HCT116 (cell line): ENCODE measurements at regions not wholly inside any gene's neighbourhood (a gene's known extent, or its start where the extent isn't known, plus 50 kb on each side); places are given as distances from the start of the nearest gene placed in this dataset.
"Not testable (repeated sequence)": the region's sequence is repeated elsewhere in the genome, so short reads cannot be mapped to it uniquely, and the experiment has no call there.

ENCODE experiments used
- ATAC-seq: fragments of 200-7000 bp; cut with Tn5 transposase; 2 replicates; pipeline ENCODE4 v1.9.1; 2020; ENCODE audit warnings: mild to moderate bottlenecking, moderate library complexity
- BruUV-seq: library from RNA; stranded (reverse); fragments of 400-500 nt; replicated peaks from 2 replicates; lab custom pipeline; 2021; lab: Mats Ljungman, UMichigan
- CTCF ChIA-PET: fragments of 300-600 bp; sonication (Branson Sonifier 250); formaldehyde crosslinking; loops from one replicate; lab custom pipeline; 2021; ENCODE audit warnings: antibody characterized with exemption; lab: Charles Lee
- POLR2A ChIA-PET: fragments of 300-600, 350-600 bp; sonication (Branson Sonifier 250); formaldehyde crosslinking; loops from one replicate; lab custom pipeline; 2021; ENCODE audit warnings: antibody characterized with exemption; lab: Charles Lee
- RAD21 ChIA-PET, 2 experiments: fragments of 300-600 bp; sonication (Branson Sonifier 250); formaldehyde crosslinking; loops; one replicate each; lab custom pipeline; 2023; ENCODE audit warnings: low total read pairs in 2 of 2; ENCODE audit not compliant: uncharacterized antibody in 2 of 2, unreplicated experiment in 2 of 2, low non-redundant PET in 1 of 2; lab: Charles Lee
- DNase-seq: peaks from one replicate; pipeline ENCODE4 v3.0.0-alpha.2; 2010; ENCODE audit warnings: low read depth, low spot score
- H2AFZ ChIP-seq: fragments of 200-600 bp; shearing (Covaris generic), sonication (generic); 2 replicates; pipeline ENCODE4 v1.6.1; 2017; ENCODE audit warnings: low read depth, mixed run types, mixed read lengths, antibody characterized with exemption, low read length; ENCODE audit not compliant: poor library complexity, severe bottlenecking
- H3K27ac ChIP-seq: 2 replicates; pipeline ENCODE4 v1.5.1; 2012; ENCODE audit warnings: low read depth, low read length
- H3K27me3 ChIP-seq: fragments of 200-600 bp; sonication (generic); 2 replicates; pipeline ENCODE4 v1.6.1; 2016; ENCODE audit warnings: mixed run types, low read length, mixed read lengths; ENCODE audit not compliant: insufficient read depth
- H3K36me3 ChIP-seq, 2 experiments: fragments of 200-500 bp in 1 of 2; fragments of 200-600 bp in 1 of 2; sonication (Bioruptor generic) in 1 of 2; sonication (generic) in 1 of 2; 2 replicates each; pipeline versions ENCODE4 v1.5.1 to v1.6.1; 2014 to 2016; ENCODE audit warnings: low read length in 2 of 2, inconsistent platforms in 1 of 2, mixed read lengths in 1 of 2, mixed run types in 1 of 2; ENCODE audit not compliant: insufficient read depth in 2 of 2, control insufficient read depth in 1 of 2
- H3K4me1 ChIP-seq, 2 experiments: fragments of 200-600 bp in 1 of 2; sonication (generic) in 1 of 2; 2 replicates each; pipeline versions ENCODE4 v1.5.1 to v1.6.1; 2012 to 2017; ENCODE audit warnings: low read length in 2 of 2, inconsistent platforms in 1 of 2, mild to moderate bottlenecking in 1 of 2, mixed read lengths in 1 of 2, mixed run types in 1 of 2, moderate library complexity in 1 of 2; ENCODE audit not compliant: insufficient read depth in 2 of 2, control insufficient read depth in 1 of 2
- H3K4me2 ChIP-seq: fragments of 200-600 bp; sonication (generic); 2 replicates; pipeline ENCODE4 v1.6.1; 2017; ENCODE audit warnings: mixed run types, low read length, mixed read lengths
- H3K4me3 ChIP-seq, 2 experiments: fragments of 200-600 bp in 1 of 2; sonication (generic) in 1 of 2; replicated peaks in 1 of 2; 2 replicates each; pipeline ENCODE4 v1.5.1; 2011 to 2016; ENCODE audit warnings: low read length in 2 of 2, control low read depth in 1 of 2, low read depth in 1 of 2, mild to moderate bottlenecking in 1 of 2, mixed read lengths in 1 of 2, mixed run types in 1 of 2
- H3K79me2 ChIP-seq: fragments of 200-600 bp; sonication (generic); 2 replicates; pipeline ENCODE4 v1.6.1; 2017; ENCODE audit warnings: mild to moderate bottlenecking, mixed run types, low read length, moderate library complexity, mixed read lengths; ENCODE audit not compliant: insufficient read depth
- H3K9ac ChIP-seq: fragments of 200-600 bp; sonication (generic); 2 replicates; pipeline ENCODE4 v1.6.1; 2016; ENCODE audit warnings: low read length, mixed read lengths
- H3K9me2 ChIP-seq: fragments of 200-600 bp; sonication (generic), shearing (Covaris generic); 2 replicates; pipeline ENCODE4 v1.6.1; 2017; ENCODE audit warnings: mixed run types, mild to moderate bottlenecking, moderate library complexity; ENCODE audit not compliant: insufficient read depth
- H3K9me3 ChIP-seq, 2 experiments: fragments of 200-500 bp in 1 of 2; fragments of 200-600 bp in 1 of 2; sonication (Bioruptor generic) in 1 of 2; sonication (generic) in 1 of 2; 2 replicates each; pipeline ENCODE4 v1.6.1; 2014 to 2017; ENCODE audit warnings: low read length in 2 of 2, mixed read lengths in 2 of 2, inconsistent platforms in 1 of 2, low read depth in 1 of 2, mild to moderate bottlenecking in 1 of 2, mixed run types in 1 of 2, moderate library complexity in 1 of 2; ENCODE audit not compliant: control insufficient read depth in 1 of 2, insufficient read depth in 1 of 2
- H4K20me1 ChIP-seq: fragments of 200-600 bp; sonication (generic), shearing (Covaris generic); 2 replicates; pipeline ENCODE4 v1.6.1; 2017; ENCODE audit warnings: mixed run types, mild to moderate bottlenecking, moderate library complexity; ENCODE audit not compliant: insufficient read depth
- ELF1 ChIP-seq: IDR thresholded peaks from 2 replicates; pipeline ENCODE4 v1.6.1; 2012; ENCODE audit warnings: low read depth, borderline replicate concordance
- EZH2 ChIP-seq: fragments of 200-600 bp; sonication (generic); IDR thresholded peaks from 2 replicates; pipeline ENCODE4 v1.6.1; 2017; ENCODE audit warnings: antibody characterized with exemption, mixed run types
- EZH2phosphoT487 ChIP-seq: fragments of 200-600 bp; IDR thresholded peaks from 2 replicates; pipeline ENCODE4 v1.6.1; 2018; ENCODE audit warnings: antibody characterized with exemption, borderline replicate concordance
- RAD21 ChIP-seq: IDR thresholded peaks from 2 replicates; pipeline ENCODE4 v1.6.1; 2012; ENCODE audit warnings: low read depth, mild to moderate bottlenecking
- SP1 ChIP-seq: IDR thresholded peaks from 2 replicates; pipeline ENCODE4 v1.6.1; 2012; ENCODE audit warnings: low read depth
- YY1 ChIP-seq: IDR thresholded peaks from 2 replicates; pipeline ENCODE4 v1.6.1; 2011; ENCODE audit warnings: low read length, low read depth, moderate library complexity, mild to moderate bottlenecking; ENCODE audit not compliant: insufficient replicate concordance; ENCODE audit errors: extremely low read depth
- ZFX ChIP-seq: fragments of 450-650 bp; IDR thresholded peaks from 2 replicates; pipeline ENCODE4 v1.6.1; 2017
- intact Hi-C: fragments of 100-400 bp; cut with micrococcal nuclease; formaldehyde crosslinking; loops from 2 replicates; pipeline ENCODE4 v1.10.0; 2022
- TF ChIP-seq, protein P1 (sequence below): IDR thresholded peaks from 2 replicates; pipeline ENCODE4 v1.6.1; 2012; ENCODE audit warnings: low read depth
- TF ChIP-seq, protein P2 (sequence below): IDR thresholded peaks from 2 replicates; pipeline ENCODE4 v1.6.1; 2012

DNA sequence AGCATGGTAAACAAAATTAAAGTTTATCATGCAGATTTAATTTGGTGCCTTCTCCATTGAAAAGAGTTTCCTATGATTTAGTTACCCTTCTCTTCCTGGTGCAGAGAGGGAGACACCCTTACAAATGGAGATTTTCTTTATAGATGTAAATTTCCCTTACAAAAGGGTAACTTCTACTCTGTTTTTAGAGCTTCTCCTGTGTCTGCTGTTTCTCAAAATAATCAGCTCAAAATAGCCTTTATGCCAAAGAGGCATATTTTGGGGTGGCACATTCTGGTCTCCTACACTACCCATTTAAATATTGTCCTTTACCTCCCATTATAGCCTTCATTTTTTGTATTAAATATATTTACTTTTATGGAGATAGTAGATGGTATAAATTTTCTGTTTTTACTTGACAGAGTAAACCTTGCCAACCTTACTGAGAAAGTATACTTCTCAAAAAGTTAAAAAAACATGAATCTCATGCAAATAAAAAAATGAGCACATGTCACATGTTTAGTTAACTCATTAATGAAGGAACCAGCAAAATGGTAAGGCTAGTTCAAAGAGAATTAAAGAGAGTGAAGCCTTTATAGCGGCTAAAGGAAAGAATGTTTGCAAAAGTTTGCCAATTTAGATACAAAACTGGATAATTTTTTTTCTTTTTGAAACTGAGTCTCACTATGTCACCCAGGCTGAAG, 83.3 kb upstream of the MSH6 start:
- CTCF ChIA-PET = no interaction called here
- BruUV-seq = no TSS peak
- H3K27me3 ChIP-seq = no peaks in the 10 kb centered on the region
- H2AFZ ChIP-seq = no peak overlapping the region
- H3K4me3 ChIP-seq = no peak overlapping the region
- H3K4me1 ChIP-seq = no peaks in the 10 kb centered on the region
- no peaks in the 10 kb centered on the region for H3K36me3 ChIP-seq
- TF ChIP-seq RAD21 (no peak), EZH2 (no peak), SP1 (no peak), ZFX (no peak), ELF1 (no peak), YY1 (no peak), EZH2phosphoT487 (no peak)
- TF ChIP-seq, protein P1, sequence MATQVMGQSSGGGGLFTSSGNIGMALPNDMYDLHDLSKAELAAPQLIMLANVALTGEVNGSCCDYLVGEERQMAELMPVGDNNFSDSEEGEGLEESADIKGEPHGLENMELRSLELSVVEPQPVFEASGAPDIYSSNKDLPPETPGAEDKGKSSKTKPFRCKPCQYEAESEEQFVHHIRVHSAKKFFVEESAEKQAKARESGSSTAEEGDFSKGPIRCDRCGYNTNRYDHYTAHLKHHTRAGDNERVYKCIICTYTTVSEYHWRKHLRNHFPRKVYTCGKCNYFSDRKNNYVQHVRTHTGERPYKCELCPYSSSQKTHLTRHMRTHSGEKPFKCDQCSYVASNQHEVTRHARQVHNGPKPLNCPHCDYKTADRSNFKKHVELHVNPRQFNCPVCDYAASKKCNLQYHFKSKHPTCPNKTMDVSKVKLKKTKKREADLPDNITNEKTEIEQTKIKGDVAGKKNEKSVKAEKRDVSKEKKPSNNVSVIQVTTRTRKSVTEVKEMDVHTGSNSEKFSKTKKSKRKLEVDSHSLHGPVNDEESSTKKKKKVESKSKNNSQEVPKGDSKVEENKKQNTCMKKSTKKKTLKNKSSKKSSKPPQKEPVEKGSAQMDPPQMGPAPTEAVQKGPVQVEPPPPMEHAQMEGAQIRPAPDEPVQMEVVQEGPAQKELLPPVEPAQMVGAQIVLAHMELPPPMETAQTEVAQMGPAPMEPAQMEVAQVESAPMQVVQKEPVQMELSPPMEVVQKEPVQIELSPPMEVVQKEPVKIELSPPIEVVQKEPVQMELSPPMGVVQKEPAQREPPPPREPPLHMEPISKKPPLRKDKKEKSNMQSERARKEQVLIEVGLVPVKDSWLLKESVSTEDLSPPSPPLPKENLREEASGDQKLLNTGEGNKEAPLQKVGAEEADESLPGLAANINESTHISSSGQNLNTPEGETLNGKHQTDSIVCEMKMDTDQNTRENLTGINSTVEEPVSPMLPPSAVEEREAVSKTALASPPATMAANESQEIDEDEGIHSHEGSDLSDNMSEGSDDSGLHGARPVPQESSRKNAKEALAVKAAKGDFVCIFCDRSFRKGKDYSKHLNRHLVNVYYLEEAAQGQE = no peak
- TF ChIP-seq, protein P2, sequence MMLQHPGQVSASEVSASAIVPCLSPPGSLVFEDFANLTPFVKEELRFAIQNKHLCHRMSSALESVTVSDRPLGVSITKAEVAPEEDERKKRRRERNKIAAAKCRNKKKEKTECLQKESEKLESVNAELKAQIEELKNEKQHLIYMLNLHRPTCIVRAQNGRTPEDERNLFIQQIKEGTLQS = no peak
- intact Hi-C loops = no loop called here
- H3K9me2 ChIP-seq = no peaks in the 10 kb centered on the region
- POLR2A ChIA-PET = no interaction called here
- ATAC-seq (no peak), DNase-seq (no peak)
- no peak overlapping the region for H3K9ac ChIP-seq
- H3K9me3 ChIP-seq = no peaks in the 10 kb centered on the region
- no peaks in the 10 kb centered on the region for H3K79me2 ChIP-seq
- no peak overlapping the region for H3K27ac ChIP-seq
- no peaks in the 10 kb centered on the region for H4K20me1 ChIP-seq
- RAD21 ChIA-PET = no interaction called here
- no peak overlapping the region for H3K4me2 ChIP-seq

DNA sequence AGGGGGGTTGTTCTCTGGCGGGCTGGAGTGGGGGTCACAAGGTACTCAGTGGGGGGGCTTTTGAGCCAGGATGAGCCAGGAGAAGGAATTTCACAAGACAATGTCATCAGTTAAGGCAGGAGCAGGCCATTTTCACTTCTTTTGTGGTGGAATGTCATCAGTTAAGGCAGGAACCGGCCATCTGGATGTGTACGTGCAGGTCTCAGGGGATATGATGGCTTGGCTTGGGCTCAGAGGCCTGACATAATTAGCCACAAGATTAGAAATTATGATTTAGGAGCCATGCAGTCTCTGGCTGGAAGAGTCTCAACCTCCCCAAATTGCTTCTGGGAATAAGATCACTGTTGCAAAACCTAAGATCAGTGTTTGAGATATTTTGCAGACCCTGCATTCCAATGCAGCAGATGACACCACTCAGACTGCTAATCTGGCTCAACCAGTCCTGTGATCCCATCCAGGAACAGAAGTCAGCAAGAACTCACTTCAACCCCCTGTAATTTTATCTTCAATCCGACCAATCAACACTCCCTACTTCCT, 84.4 kb upstream of the MSH6 start:
- RAD21 ChIA-PET, H3K4me2 ChIP-seq, POLR2A ChIA-PET, H3K79me2 ChIP-seq, ATAC-seq, H3K9me3 ChIP-seq, H3K36me3 ChIP-seq, H3K4me1 ChIP-seq, CTCF ChIA-PET, H2AFZ ChIP-seq, H4K20me1 ChIP-seq, H3K27ac ChIP-seq, DNase-seq, BruUV-seq, H3K27me3 ChIP-seq, H3K4me3 ChIP-seq, H3K9ac ChIP-seq, intact Hi-C loops, H3K9me2 ChIP-seq: not testable (repeated sequence)
